ENCODE measurements at regions not wholly inside any gene's neighbourhood (a gene's known extent, or its start where the extent isn't known, plus 50 kb on each side); places are given as distances from the start of the nearest gene placed in this dataset.

DNA sequence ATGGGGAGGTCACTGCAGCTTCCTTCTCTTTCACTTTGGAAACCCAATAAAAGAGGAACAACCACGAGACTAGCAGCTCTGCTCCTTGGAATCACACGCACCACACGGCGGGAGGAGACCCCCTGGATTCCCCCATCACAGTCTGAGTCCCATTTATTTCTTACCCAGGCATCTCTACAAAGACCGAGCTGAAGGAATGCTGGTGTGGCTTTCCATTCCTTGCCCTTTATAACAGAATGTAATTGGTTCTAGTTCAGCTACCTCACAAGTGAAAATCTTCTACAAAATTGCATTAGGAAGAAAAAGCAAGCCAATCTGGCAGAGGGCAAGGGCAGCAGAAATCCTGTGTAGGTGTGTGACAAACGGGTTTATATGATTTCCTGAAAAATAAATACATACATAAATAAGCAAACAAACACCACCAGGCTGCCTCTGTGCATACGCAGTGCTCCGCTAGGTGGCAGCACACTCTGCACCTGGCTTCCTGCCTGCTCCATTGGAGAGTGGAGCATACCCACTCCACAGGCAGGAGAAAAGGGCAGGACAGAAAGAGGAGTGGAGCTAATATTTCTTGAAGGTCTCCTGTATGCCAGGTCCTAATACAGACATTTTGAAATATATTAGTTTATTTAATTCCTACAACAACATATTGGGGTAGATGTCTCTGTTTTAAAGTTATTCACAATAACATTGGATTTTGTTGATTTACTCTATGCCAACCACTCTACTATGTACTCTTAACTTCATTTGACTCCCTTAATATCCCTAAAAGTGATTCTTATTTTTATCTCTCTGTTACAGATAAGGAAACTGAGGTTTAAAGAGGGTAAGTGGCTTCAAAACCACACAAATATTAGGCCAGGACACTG, 673.1 kb downstream of the KCNA4 start:
- Histone ChIP-seq H3K27me3 (replicated peaks; ENCODE audit: control insufficient read depth, insufficient read depth, low read length) (no peaks in the 10 kb centered on the region), H3K9me3 (no peaks in the 10 kb centered on the region), H3K4me1 (no peaks in the 10 kb centered on the region), H3K4me3 (ENCODE audit: low read depth, low read length) (no peak overlapping the region), H3K36me3 (ENCODE audit: control insufficient read depth, insufficient read depth, low read length) (no peaks in the 10 kb centered on the region)
- no peaks in the 10 kb centered on the region for H3K9me3 Mint-ChIP-seq (ENCODE audit: unreplicated experiment)
- TF ChIP-seq, protein P1, sequence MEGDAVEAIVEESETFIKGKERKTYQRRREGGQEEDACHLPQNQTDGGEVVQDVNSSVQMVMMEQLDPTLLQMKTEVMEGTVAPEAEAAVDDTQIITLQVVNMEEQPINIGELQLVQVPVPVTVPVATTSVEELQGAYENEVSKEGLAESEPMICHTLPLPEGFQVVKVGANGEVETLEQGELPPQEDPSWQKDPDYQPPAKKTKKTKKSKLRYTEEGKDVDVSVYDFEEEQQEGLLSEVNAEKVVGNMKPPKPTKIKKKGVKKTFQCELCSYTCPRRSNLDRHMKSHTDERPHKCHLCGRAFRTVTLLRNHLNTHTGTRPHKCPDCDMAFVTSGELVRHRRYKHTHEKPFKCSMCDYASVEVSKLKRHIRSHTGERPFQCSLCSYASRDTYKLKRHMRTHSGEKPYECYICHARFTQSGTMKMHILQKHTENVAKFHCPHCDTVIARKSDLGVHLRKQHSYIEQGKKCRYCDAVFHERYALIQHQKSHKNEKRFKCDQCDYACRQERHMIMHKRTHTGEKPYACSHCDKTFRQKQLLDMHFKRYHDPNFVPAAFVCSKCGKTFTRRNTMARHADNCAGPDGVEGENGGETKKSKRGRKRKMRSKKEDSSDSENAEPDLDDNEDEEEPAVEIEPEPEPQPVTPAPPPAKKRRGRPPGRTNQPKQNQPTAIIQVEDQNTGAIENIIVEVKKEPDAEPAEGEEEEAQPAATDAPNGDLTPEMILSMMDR (IDR thresholded peaks at IDR 0.05; ENCODE audit: insufficient read depth in 1 of 2, low read depth in 1 of 2, low read length in 1 of 2, severe bottlenecking in 1 of 2, unreplicated experiment in 1 of 2), result peak; percentile 81 to 91
- H3K27me3 Mint-ChIP-seq (ENCODE audit: insufficient read depth, unreplicated experiment), result peaks cover 3% of the 10 kb centered on the region
- H3K4me1 Mint-ChIP-seq (ENCODE audit: low read depth, unreplicated experiment), result no peaks in the 10 kb centered on the region
- DNase-seq, result peak; percentile 61 to 75
- no TSS peak for BruUV-seq (replicated peaks)
- H3K36me3 Mint-ChIP-seq (ENCODE audit: insufficient read depth, unreplicated experiment), result no peaks in the 10 kb centered on the region
- ChIA-PET POLR2A (no interaction called here), CTCF (interaction anchor here (0.7 to 1.3 kb wide), 2 partner anchors 10 to 83 kb away, joined by 3 to 5 read pairs; no protein-coding TSS in a partner anchor)
- no peak overlapping the region for H3K27ac Mint-ChIP-seq (ENCODE audit: unreplicated experiment)
- intact Hi-C loops (cut with micrococcal nuclease; ENCODE audit: unreplicated experiment), result no loop called here
- H3K4me3 Mint-ChIP-seq (ENCODE audit: unreplicated experiment), result no peak overlapping the region

GRCh38 chr11:29336727-29337575, 679.9 kb downstream of the KCNA4 start:
- Mint-ChIP-seq H3K27ac (ENCODE audit: unreplicated experiment) (no peak overlapping the region), H3K36me3 (ENCODE audit: insufficient read depth, unreplicated experiment) (no peaks in the 10 kb centered on the region), H3K9me3 (ENCODE audit: unreplicated experiment) (no peaks in the 10 kb centered on the region), H3K4me1 (ENCODE audit: low read depth, unreplicated experiment) (no peaks in the 10 kb centered on the region), H3K4me3 (ENCODE audit: unreplicated experiment) (no peak overlapping the region), H3K27me3 (ENCODE audit: insufficient read depth, unreplicated experiment) (peaks cover 3% of the 10 kb centered on the region)
- TF ChIP-seq, protein P1 (IDR thresholded peaks at IDR 0.05; ENCODE audit: insufficient read depth in 1 of 2, low read depth in 1 of 2, low read length in 1 of 2, severe bottlenecking in 1 of 2, unreplicated experiment in 1 of 2), result no peak
- POLR2A ChIA-PET, result no interaction called here
- H3K4me3 ChIP-seq (ENCODE audit: low read depth, low read length), result no peak overlapping the region
- BruUV-seq (replicated peaks), result no TSS peak
- no peaks in the 10 kb centered on the region for H3K27me3 ChIP-seq (replicated peaks; ENCODE audit: control insufficient read depth, insufficient read depth, low read length)
- peaks cover 9% of the 10 kb centered on the region; the same call in 1 of the 2 replicates for H3K4me1 ChIP-seq
- H3K36me3 ChIP-seq (ENCODE audit: control insufficient read depth, insufficient read depth, low read length), result no peaks in the 10 kb centered on the region
- DNase-seq, result no peak
- intact Hi-C loops (cut with micrococcal nuclease; ENCODE audit: unreplicated experiment), result loop anchor here (10.0 kb wide), 1 partner anchor 312 kb away; no protein-coding TSS in a partner anchor
- no peaks in the 10 kb centered on the region for H3K9me3 ChIP-seq
- CTCF ChIA-PET, result no interaction called here

DNA sequence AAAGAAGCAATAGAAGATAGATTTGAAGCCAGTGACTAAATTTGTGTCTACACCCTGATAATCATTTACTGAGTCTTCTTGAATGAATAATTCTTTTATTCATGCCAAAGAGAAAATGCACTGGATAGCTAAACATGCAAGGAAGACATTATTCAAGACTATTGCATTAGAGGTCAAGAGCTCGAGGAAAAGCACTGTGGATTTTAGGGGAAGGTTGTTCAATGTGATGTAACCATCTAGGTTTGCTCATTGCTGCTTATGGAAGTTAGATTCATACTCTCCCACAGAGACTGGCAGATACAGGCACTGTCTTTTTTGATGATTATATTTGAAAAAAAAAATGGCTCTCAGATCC, 682.1 kb downstream of the KCNA4 start:
- Mint-ChIP-seq H3K27me3 (ENCODE audit: insufficient read depth, unreplicated experiment) (peaks cover 3% of the 10 kb centered on the region), H3K4me1 (ENCODE audit: low read depth, unreplicated experiment) (peaks cover 7% of the 10 kb centered on the region), H3K4me3 (ENCODE audit: unreplicated experiment) (no peak overlapping the region), H3K27ac (ENCODE audit: unreplicated experiment) (no peak overlapping the region), H3K9me3 (ENCODE audit: unreplicated experiment) (no peaks in the 10 kb centered on the region), H3K36me3 (ENCODE audit: insufficient read depth, unreplicated experiment) (no peaks in the 10 kb centered on the region)
- TF ChIP-seq, protein P1 (IDR thresholded peaks at IDR 0.05; ENCODE audit: insufficient read depth in 1 of 2, low read depth in 1 of 2, low read length in 1 of 2, severe bottlenecking in 1 of 2, unreplicated experiment in 1 of 2), result no peak
- no peaks in the 10 kb centered on the region for H3K36me3 ChIP-seq (ENCODE audit: control insufficient read depth, insufficient read depth, low read length)
- DNase-seq, result no peak
- no peaks in the 10 kb centered on the region for H3K9me3 ChIP-seq
- intact Hi-C loops (cut with micrococcal nuclease; ENCODE audit: unreplicated experiment), result loop anchor here (1.0 to 10.0 kb wide), 4 partner anchors 310 to 1836 kb away; no protein-coding TSS in a partner anchor
- ChIA-PET CTCF (interaction anchor here (1.0 to 1.7 kb wide), 4 partner anchors 9 to 1636 kb away, joined by 4 to 9 read pairs (median 4); no protein-coding TSS in a partner anchor), POLR2A (no interaction called here)
- no peaks in the 10 kb centered on the region for H3K27me3 ChIP-seq (replicated peaks; ENCODE audit: control insufficient read depth, insufficient read depth, low read length)
- H3K4me1 ChIP-seq, result peaks cover 18% of the 10 kb centered on the region
- BruUV-seq (replicated peaks), result no TSS peak
- H3K4me3 ChIP-seq (ENCODE audit: low read depth, low read length), result no peak overlapping the region

Data from Caco-2 (cell line).